ENCODE measurements at regions not wholly inside any gene's neighbourhood (a gene's known extent, or its start where the extent isn't known, plus 50 kb on each side); places are given as distances from the start of the nearest gene placed in this dataset.
"Not testable (repeated sequence)": the region's sequence is repeated elsewhere in the genome, so short reads cannot be mapped to it uniquely, and the experiment has no call there.

DNA sequence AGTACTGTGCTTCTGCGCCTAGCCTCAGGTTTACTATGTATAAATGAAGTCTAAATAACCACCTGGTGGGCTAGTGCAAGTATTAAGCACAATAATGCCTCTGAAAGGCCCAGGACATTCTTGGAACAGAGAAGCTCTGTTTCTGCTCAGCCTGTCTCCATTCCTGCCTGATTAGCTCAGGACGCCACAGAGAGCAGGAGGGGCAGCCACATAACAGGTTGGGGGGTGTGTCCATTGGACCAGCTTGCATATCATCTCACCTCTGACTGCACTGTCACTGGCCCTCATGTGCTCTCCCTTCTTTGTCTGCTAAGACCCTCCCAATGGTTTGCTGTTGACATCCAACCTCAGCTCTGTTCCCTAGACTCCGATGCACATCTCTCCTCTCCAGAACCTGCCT lies 52.8 kb upstream of the IKZF1 start:
- ATAC-seq: no peak
- intact Hi-C loops (cut with DNase I): no loop called here
- Histone ChIP-seq H3K27me3 (ENCODE audit: control insufficient read depth, insufficient read depth) (no peaks in the 10 kb centered on the region), H3K9me3 (ENCODE audit: control insufficient read depth, low read length) (no peaks in the 10 kb centered on the region), H3K4me1 (ENCODE audit: control insufficient read depth, insufficient read depth, low read length) (no peaks in the 10 kb centered on the region), H3K27ac (ENCODE audit: low read length) (no peak overlapping the region), H3K4me3 (ENCODE audit: low read length) (no peak overlapping the region)
- no peak for DNase-seq
- 74% methylated on average over 3 of the region's 3 CpGs for WGBS

GRCh38 chr7:50246551-50246950 lies 58.0 kb upstream of the IKZF1 start:
- H3K4me3 ChIP-seq (ENCODE audit: low read length): no peak overlapping the region
- no peaks in the 10 kb centered on the region for H3K9me3 ChIP-seq (ENCODE audit: control insufficient read depth, low read length)
- no peaks in the 10 kb centered on the region for H3K4me1 ChIP-seq (ENCODE audit: control insufficient read depth, insufficient read depth, low read length)
- DNase-seq (no peak), ATAC-seq (no peak)
- no peaks in the 10 kb centered on the region for H3K27me3 ChIP-seq (ENCODE audit: control insufficient read depth, insufficient read depth)
- intact Hi-C loops (cut with DNase I): loop anchor here in 1 of 4 donors (10.0 kb wide), 1 partner anchor 318 kb away; the partner anchor contains the start of gene DDC
- no peak overlapping the region for H3K27ac ChIP-seq (ENCODE audit: low read length)
- WGBS: 57% methylated on average over 2 of the region's 2 CpGs

- not testable (repeated sequence) for H3K4me1 ChIP-seq (ENCODE audit: control insufficient read depth, insufficient read depth, low read length); H3K27me3 ChIP-seq (ENCODE audit: control insufficient read depth, insufficient read depth); DNase-seq; H3K9me3 ChIP-seq (ENCODE audit: control insufficient read depth, low read length); H3K4me3 ChIP-seq (ENCODE audit: low read length); H3K27ac ChIP-seq (ENCODE audit: low read length); ATAC-seq
- intact Hi-C loops (cut with DNase I): loop anchor here in 1 of 4 donors (10.0 kb wide), 1 partner anchor 323 kb away; the partner anchor contains the start of gene DDC
Measured at GRCh38 chr7:50242111-50242510, 62.4 kb upstream of the IKZF1 start.

- ATAC-seq; H3K4me1 ChIP-seq (ENCODE audit: control insufficient read depth, insufficient read depth, low read length); H3K27ac ChIP-seq (ENCODE audit: low read length); H3K9me3 ChIP-seq (ENCODE audit: control insufficient read depth, low read length); DNase-seq; H3K27me3 ChIP-seq (ENCODE audit: control insufficient read depth, insufficient read depth); H3K4me3 ChIP-seq (ENCODE audit: low read length): not testable (repeated sequence)
- intact Hi-C loops (cut with DNase I): loop anchor here in 1 of 4 donors (10.0 kb wide), 1 partner anchor 324 kb away; the partner anchor contains the start of gene DDC
Measured at GRCh38 chr7:50240699-50241098, 63.8 kb upstream of the IKZF1 start.

- intact Hi-C loops (cut with DNase I): no loop called here
- H3K4me3 ChIP-seq (ENCODE audit: low read length): no peak overlapping the region
- no peak for DNase-seq
- WGBS: 71% methylated on average over 3 of the region's 3 CpGs
- no peak for ATAC-seq
- H3K9me3 ChIP-seq (ENCODE audit: control insufficient read depth, low read length): no peaks in the 10 kb centered on the region
- H3K4me1 ChIP-seq (ENCODE audit: control insufficient read depth, insufficient read depth, low read length): no peaks in the 10 kb centered on the region
- H3K27ac ChIP-seq (ENCODE audit: low read length): no peak overlapping the region
- H3K27me3 ChIP-seq (ENCODE audit: control insufficient read depth, insufficient read depth): no peaks in the 10 kb centered on the region
Measured at GRCh38 chr7:50229964-50230363, 74.6 kb upstream of the IKZF1 start.

- DNase-seq: no peak
- H3K27ac ChIP-seq (ENCODE audit: low read length): no peak overlapping the region
- intact Hi-C loops (cut with DNase I): no loop called here
- H3K27me3 ChIP-seq (ENCODE audit: control insufficient read depth, insufficient read depth): no peaks in the 10 kb centered on the region
- no peaks in the 10 kb centered on the region for H3K4me1 ChIP-seq (ENCODE audit: control insufficient read depth, insufficient read depth, low read length)
- H3K4me3 ChIP-seq (ENCODE audit: low read length): no peak overlapping the region
- WGBS: 55% methylated on average over 4 of the region's 4 CpGs
- no peaks in the 10 kb centered on the region for H3K9me3 ChIP-seq (ENCODE audit: control insufficient read depth, low read length)
- ATAC-seq: no peak
Measured at GRCh38 chr7:50228148-50228547, 76.4 kb upstream of the IKZF1 start.

DNA sequence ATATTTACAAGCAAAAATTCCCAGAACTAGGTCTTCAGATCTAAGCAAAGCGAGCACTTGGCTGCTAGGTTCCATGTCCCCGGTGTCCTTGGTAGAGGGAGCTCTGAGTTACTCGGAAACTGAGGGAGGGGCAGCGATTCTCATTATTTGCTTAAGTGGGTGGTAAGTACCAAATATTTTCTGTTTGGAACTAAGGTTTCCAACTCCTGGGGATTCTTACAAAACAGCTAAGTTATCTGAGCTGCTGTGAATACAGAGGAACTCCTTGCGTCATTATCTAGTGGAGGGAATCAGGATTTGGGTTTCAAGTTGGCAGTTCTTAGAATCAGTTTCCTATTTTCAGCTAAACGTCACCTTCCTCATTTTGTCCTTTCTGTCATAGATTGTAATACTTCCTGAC lies 76.8 kb upstream of the IKZF1 start:
- ATAC-seq (no peak), DNase-seq (no peak)
- H3K4me3 ChIP-seq (ENCODE audit: low read length): no peak overlapping the region
- H3K4me1 ChIP-seq (ENCODE audit: control insufficient read depth, insufficient read depth, low read length): no peaks in the 10 kb centered on the region
- no peaks in the 10 kb centered on the region for H3K27me3 ChIP-seq (ENCODE audit: control insufficient read depth, insufficient read depth)
- H3K9me3 ChIP-seq (ENCODE audit: control insufficient read depth, low read length): no peaks in the 10 kb centered on the region
- 66% methylated on average over 6 of the region's 6 CpGs for WGBS
- intact Hi-C loops (cut with DNase I): no loop called here
- H3K27ac ChIP-seq (ENCODE audit: low read length): no peak overlapping the region

- DNase-seq (no peak), ATAC-seq (no peak)
- H3K4me3 ChIP-seq (ENCODE audit: low read length): no peak overlapping the region
- H3K27ac ChIP-seq (ENCODE audit: low read length): no peak overlapping the region
- H3K4me1 ChIP-seq (ENCODE audit: control insufficient read depth, insufficient read depth, low read length): no peaks in the 10 kb centered on the region
- H3K27me3 ChIP-seq (ENCODE audit: control insufficient read depth, insufficient read depth): no peaks in the 10 kb centered on the region
- intact Hi-C loops (cut with DNase I): no loop called here
- WGBS: 76% methylated on average over 3 of the region's 3 CpGs
- H3K9me3 ChIP-seq (ENCODE audit: control insufficient read depth, low read length): no peaks in the 10 kb centered on the region
Measured at GRCh38 chr7:50226669-50227068, 77.8 kb upstream of the IKZF1 start.

GRCh38 chr7:50226145-50226544 lies 78.4 kb upstream of the IKZF1 start:
- intact Hi-C loops (cut with DNase I): no loop called here
- ATAC-seq (no peak), DNase-seq (no peak)
- H3K9me3 ChIP-seq (ENCODE audit: control insufficient read depth, low read length): no peaks in the 10 kb centered on the region
- H3K27ac ChIP-seq (ENCODE audit: low read length): no peak overlapping the region
- no peaks in the 10 kb centered on the region for H3K4me1 ChIP-seq (ENCODE audit: control insufficient read depth, insufficient read depth, low read length)
- H3K27me3 ChIP-seq (ENCODE audit: control insufficient read depth, insufficient read depth): no peaks in the 10 kb centered on the region
- H3K4me3 ChIP-seq (ENCODE audit: low read length): no peak overlapping the region
- WGBS: 44% methylated on average over 3 of the region's 3 CpGs

- Histone ChIP-seq H3K27me3 (ENCODE audit: control insufficient read depth, insufficient read depth) (peaks cover 2% of the 10 kb centered on the region), H3K4me3 (ENCODE audit: low read length) (no peak overlapping the region), H3K4me1 (ENCODE audit: control insufficient read depth, insufficient read depth, low read length) (no peaks in the 10 kb centered on the region), H3K27ac (ENCODE audit: low read length) (no peak overlapping the region), H3K9me3 (ENCODE audit: control insufficient read depth, low read length) (no peaks in the 10 kb centered on the region)
- DNase-seq: no peak
- no peak for ATAC-seq
- intact Hi-C loops (cut with DNase I): no loop called here
Measured at GRCh38 chr7:50221433-50221832, 83.1 kb upstream of the IKZF1 start.

- WGBS: 70% methylated on average over 3 of the region's 3 CpGs
- ATAC-seq (peak in 1 of 2 donors; percentile 49), DNase-seq (no peak)
- no peaks in the 10 kb centered on the region for H3K9me3 ChIP-seq (ENCODE audit: control insufficient read depth, low read length)
- H3K4me3 ChIP-seq (ENCODE audit: low read length): no peak overlapping the region
- no peak overlapping the region for H3K27ac ChIP-seq (ENCODE audit: low read length)
- H3K27me3 ChIP-seq (ENCODE audit: control insufficient read depth, insufficient read depth): peaks cover 2% of the 10 kb centered on the region
- intact Hi-C loops (cut with DNase I): no loop called here
- H3K4me1 ChIP-seq (ENCODE audit: control insufficient read depth, insufficient read depth, low read length): no peaks in the 10 kb centered on the region
Measured at GRCh38 chr7:50221028-50221427, 83.5 kb upstream of the IKZF1 start.

- intact Hi-C loops (cut with DNase I): no loop called here
- Histone ChIP-seq H3K27me3 (ENCODE audit: control insufficient read depth, insufficient read depth) (peaks cover 2% of the 10 kb centered on the region), H3K4me3 (ENCODE audit: low read length) (no peak overlapping the region), H3K9me3 (ENCODE audit: control insufficient read depth, low read length) (no peaks in the 10 kb centered on the region), H3K4me1 (ENCODE audit: control insufficient read depth, insufficient read depth, low read length) (no peaks in the 10 kb centered on the region), H3K27ac (ENCODE audit: low read length) (no peak overlapping the region)
- ATAC-seq (peak in 1 of 2 donors; percentile 42), DNase-seq (no peak)
- 59% methylated on average over 2 of the region's 2 CpGs for WGBS
Measured at GRCh38 chr7:50220273-50220672, 84.2 kb upstream of the IKZF1 start.
